ENCODE measurements at regions not wholly inside any gene's neighbourhood (a gene's known extent, or its start where the extent isn't known, plus 50 kb on each side); places are given as distances from the start of the nearest gene placed in this dataset.

- DNase-seq (ENCODE audit: low read depth) = no peak
Observed at GRCh38 chr9:73773896-73774295, 622.2 kb downstream of the ANXA1 start.

GRCh38 chr9:73775757-73776156 lies 624.1 kb downstream of the ANXA1 start:
- no peak for DNase-seq (ENCODE audit: low read depth)

- peak; percentile 20 for DNase-seq (ENCODE audit: low read depth)
Observed at GRCh38 chr9:73780916-73781315, 629.3 kb downstream of the ANXA1 start.

GRCh38 chr9:73782166-73782565 lies 630.5 kb downstream of the ANXA1 start:
- DNase-seq (ENCODE audit: low read depth) = no peak

- no peak for DNase-seq (ENCODE audit: low read depth)
Observed at GRCh38 chr9:73799446-73799845, 647.8 kb downstream of the ANXA1 start.

GRCh38 chr9:73805111-73805510 lies 653.4 kb downstream of the ANXA1 start:
- no peak for DNase-seq (ENCODE audit: low read depth)

GRCh38 chr9:73805853-73806458 lies 654.3 kb downstream of the ANXA1 start:
- DNase-seq (ENCODE audit: low read depth) = no peak

- no peak for DNase-seq (ENCODE audit: low read depth)
Observed at GRCh38 chr9:73806876-73807275, 655.2 kb downstream of the ANXA1 start.

GRCh38 chr9:73807952-73808351 lies 656.3 kb downstream of the ANXA1 start:
- DNase-seq (ENCODE audit: low read depth) = no peak

GRCh38 chr9:73810585-73811215 lies 659.0 kb downstream of the ANXA1 start:
- DNase-seq (ENCODE audit: low read depth) = no peak

- DNase-seq (ENCODE audit: low read depth) = no peak
Observed at GRCh38 chr9:73813546-73813945, 661.9 kb downstream of the ANXA1 start.

- no peak for DNase-seq (ENCODE audit: low read depth)
Observed at GRCh38 chr9:73816905-73817304, 665.2 kb downstream of the ANXA1 start.

- DNase-seq (ENCODE audit: low read depth) = no peak
Observed at GRCh38 chr9:73824671-73825070, 672.5 kb upstream of the RORB start.

- DNase-seq (ENCODE audit: low read depth) = no peak
Observed at GRCh38 chr9:73838871-73839270, 658.3 kb upstream of the RORB start.

GRCh38 chr9:73839471-73839870 lies 657.7 kb upstream of the RORB start:
- no peak for DNase-seq (ENCODE audit: low read depth)

- DNase-seq (ENCODE audit: low read depth) = no peak
Observed at GRCh38 chr9:73841018-73841417, 656.1 kb upstream of the RORB start.

GRCh38 chr9:73844135-73844534 lies 653.0 kb upstream of the RORB start:
- no peak for DNase-seq (ENCODE audit: low read depth)

GRCh38 chr9:73845539-73845938 lies 651.6 kb upstream of the RORB start:
- no peak for DNase-seq (ENCODE audit: low read depth)

- DNase-seq (ENCODE audit: low read depth) = no peak
Observed at GRCh38 chr9:73845954-73846690, 651.0 kb upstream of the RORB start.

GRCh38 chr9:73847536-73847935 lies 649.6 kb upstream of the RORB start:
- no peak for DNase-seq (ENCODE audit: low read depth)

GRCh38 chr9:73853549-73853948 lies 643.6 kb upstream of the RORB start:
- no peak for DNase-seq (ENCODE audit: low read depth)

GRCh38 chr9:73855206-73855605 lies 641.9 kb upstream of the RORB start:
- DNase-seq (ENCODE audit: low read depth) = no peak

- no peak for DNase-seq (ENCODE audit: low read depth)
Observed at GRCh38 chr9:73863924-73864323, 633.2 kb upstream of the RORB start.

- DNase-seq (ENCODE audit: low read depth) = no peak
Observed at GRCh38 chr9:73866451-73866850, 630.7 kb upstream of the RORB start.
